ENCODE measurements at regions not wholly inside any gene's neighbourhood (a gene's known extent, or its start where the extent isn't known, plus 50 kb on each side); places are given as distances from the start of the nearest gene placed in this dataset.
"Not testable (repeated sequence)": the region's sequence is repeated elsewhere in the genome, so short reads cannot be mapped to it uniquely, and the experiment has no call there.

GRCh38 chr3:75380276-75380771, 283.8 kb upstream of the FRG2C start:
- no peaks in the 10 kb centered on the region for H3K79me2 ChIP-seq (ENCODE audit: control insufficient read depth, insufficient read depth, low read length)
- H3K36me3 ChIP-seq (ENCODE audit: control insufficient read depth in 2 of 2, extremely low read depth in 1 of 2, insufficient read depth in 2 of 2, low read length in 2 of 2): no peaks in the 10 kb centered on the region
- H3K4me2 ChIP-seq (ENCODE audit: control insufficient read depth, extremely low read depth, insufficient read depth, low read depth, low read length): no peak overlapping the region
- dilution Hi-C loops (cut with MboI; ENCODE audit: extremely low pct_ligation_motif_present, low sequenced_read_pairs): no loop called here
- FAIRE-seq (no peak), DNase-seq (ENCODE audit: low read depth, low spot score) (no peak)
- no peak overlapping the region for H2AFZ ChIP-seq (ENCODE audit: control insufficient read depth, low read length)
- H3K27ac ChIP-seq (ENCODE audit: control insufficient read depth, insufficient read depth, low read length): no peak overlapping the region
- TF ChIP-seq EZH2 (IDR thresholded peaks at IDR 0.05; ENCODE audit: low read length): no peak
- no peak for TF ChIP-seq CTCF (optimal IDR thresholded peaks at IDR 0.05 in 1 of 3, IDR thresholded peaks at IDR 0.05 in 1 of 3, conservative IDR thresholded peaks at IDR 0.05 in 1 of 3; ENCODE audit: extremely low read depth in 1 of 3, insufficient read depth in 2 of 3, low read length in 3 of 3)
- H3K9ac ChIP-seq (ENCODE audit: control insufficient read depth, extremely low read depth, insufficient read depth, low read length): no peak overlapping the region
- no peak overlapping the region for H3K4me3 ChIP-seq (ENCODE audit: control insufficient read depth in 2 of 3, extremely low read depth in 1 of 3, insufficient read depth in 2 of 3, low read depth in 1 of 3, low read length in 3 of 3)
- H3K9me3 ChIP-seq (ENCODE audit: control insufficient read depth, low read depth, low read length): peaks cover 8% of the 10 kb centered on the region
- no peaks in the 10 kb centered on the region for H3K9me1 ChIP-seq (ENCODE audit: control insufficient read depth, extremely low read depth, insufficient read depth, low read length)
- H4K20me1 ChIP-seq (ENCODE audit: control insufficient read depth, extremely low read depth, insufficient read depth, low read length): no peaks in the 10 kb centered on the region
- no peaks in the 10 kb centered on the region for H3K4me1 ChIP-seq (ENCODE audit: control insufficient read depth, extremely low read depth, insufficient read depth, low read length)
- no peaks in the 10 kb centered on the region for H3K27me3 ChIP-seq (ENCODE audit: control insufficient read depth, extremely low read depth, insufficient read depth, low read length)

- H3K27me3 ChIP-seq (ENCODE audit: control insufficient read depth, extremely low read depth, insufficient read depth, low read length); H3K9ac ChIP-seq (ENCODE audit: control insufficient read depth, extremely low read depth, insufficient read depth, low read length); H3K36me3 ChIP-seq (ENCODE audit: control insufficient read depth in 2 of 2, extremely low read depth in 1 of 2, insufficient read depth in 2 of 2, low read length in 2 of 2); H3K4me1 ChIP-seq (ENCODE audit: control insufficient read depth, extremely low read depth, insufficient read depth, low read length); H3K79me2 ChIP-seq (ENCODE audit: control insufficient read depth, insufficient read depth, low read length); DNase-seq (ENCODE audit: low read depth, low spot score); H4K20me1 ChIP-seq (ENCODE audit: control insufficient read depth, extremely low read depth, insufficient read depth, low read length); H3K9me3 ChIP-seq (ENCODE audit: control insufficient read depth, low read depth, low read length); dilution Hi-C loops (cut with MboI; ENCODE audit: extremely low pct_ligation_motif_present, low sequenced_read_pairs); H3K27ac ChIP-seq (ENCODE audit: control insufficient read depth, insufficient read depth, low read length); FAIRE-seq; H3K4me3 ChIP-seq (ENCODE audit: control insufficient read depth in 2 of 3, extremely low read depth in 1 of 3, insufficient read depth in 2 of 3, low read depth in 1 of 3, low read length in 3 of 3); H3K4me2 ChIP-seq (ENCODE audit: control insufficient read depth, extremely low read depth, insufficient read depth, low read depth, low read length); H3K9me1 ChIP-seq (ENCODE audit: control insufficient read depth, extremely low read depth, insufficient read depth, low read length); H2AFZ ChIP-seq (ENCODE audit: control insufficient read depth, low read length): not testable (repeated sequence)
Observed at GRCh38 chr3:75384016-75384415, 280.1 kb upstream of the FRG2C start.

- H4K20me1 ChIP-seq (ENCODE audit: control insufficient read depth, extremely low read depth, insufficient read depth, low read length); dilution Hi-C loops (cut with MboI; ENCODE audit: extremely low pct_ligation_motif_present, low sequenced_read_pairs); H3K9me3 ChIP-seq (ENCODE audit: control insufficient read depth, low read depth, low read length); H3K4me2 ChIP-seq (ENCODE audit: control insufficient read depth, extremely low read depth, insufficient read depth, low read depth, low read length); DNase-seq (ENCODE audit: low read depth, low spot score); H3K79me2 ChIP-seq (ENCODE audit: control insufficient read depth, insufficient read depth, low read length); H3K36me3 ChIP-seq (ENCODE audit: control insufficient read depth in 2 of 2, extremely low read depth in 1 of 2, insufficient read depth in 2 of 2, low read length in 2 of 2); H3K4me1 ChIP-seq (ENCODE audit: control insufficient read depth, extremely low read depth, insufficient read depth, low read length); H2AFZ ChIP-seq (ENCODE audit: control insufficient read depth, low read length); H3K9me1 ChIP-seq (ENCODE audit: control insufficient read depth, extremely low read depth, insufficient read depth, low read length); H3K27ac ChIP-seq (ENCODE audit: control insufficient read depth, insufficient read depth, low read length); H3K4me3 ChIP-seq (ENCODE audit: control insufficient read depth in 2 of 3, extremely low read depth in 1 of 3, insufficient read depth in 2 of 3, low read depth in 1 of 3, low read length in 3 of 3); H3K9ac ChIP-seq (ENCODE audit: control insufficient read depth, extremely low read depth, insufficient read depth, low read length); H3K27me3 ChIP-seq (ENCODE audit: control insufficient read depth, extremely low read depth, insufficient read depth, low read length); FAIRE-seq: not testable (repeated sequence)
Observed at GRCh38 chr3:75388486-75389124, 275.5 kb upstream of the FRG2C start.

GRCh38 chr3:75393288-75393694, 270.8 kb upstream of the FRG2C start:
- H3K27ac ChIP-seq (ENCODE audit: control insufficient read depth, insufficient read depth, low read length); H3K36me3 ChIP-seq (ENCODE audit: control insufficient read depth in 2 of 2, extremely low read depth in 1 of 2, insufficient read depth in 2 of 2, low read length in 2 of 2); FAIRE-seq; H3K9me1 ChIP-seq (ENCODE audit: control insufficient read depth, extremely low read depth, insufficient read depth, low read length); H3K4me3 ChIP-seq (ENCODE audit: control insufficient read depth in 2 of 3, extremely low read depth in 1 of 3, insufficient read depth in 2 of 3, low read depth in 1 of 3, low read length in 3 of 3); H3K79me2 ChIP-seq (ENCODE audit: control insufficient read depth, insufficient read depth, low read length); H3K27me3 ChIP-seq (ENCODE audit: control insufficient read depth, extremely low read depth, insufficient read depth, low read length); DNase-seq (ENCODE audit: low read depth, low spot score); H3K9me3 ChIP-seq (ENCODE audit: control insufficient read depth, low read depth, low read length); H2AFZ ChIP-seq (ENCODE audit: control insufficient read depth, low read length); H3K4me1 ChIP-seq (ENCODE audit: control insufficient read depth, extremely low read depth, insufficient read depth, low read length); H4K20me1 ChIP-seq (ENCODE audit: control insufficient read depth, extremely low read depth, insufficient read depth, low read length); dilution Hi-C loops (cut with MboI; ENCODE audit: extremely low pct_ligation_motif_present, low sequenced_read_pairs); H3K4me2 ChIP-seq (ENCODE audit: control insufficient read depth, extremely low read depth, insufficient read depth, low read depth, low read length); H3K9ac ChIP-seq (ENCODE audit: control insufficient read depth, extremely low read depth, insufficient read depth, low read length): not testable (repeated sequence)

Data from keratinocyte (primary cell).